ENCODE measurements at regions not wholly inside any gene's neighbourhood (a gene's known extent, or its start where the extent isn't known, plus 50 kb on each side); places are given as distances from the start of the nearest gene placed in this dataset.

DNA sequence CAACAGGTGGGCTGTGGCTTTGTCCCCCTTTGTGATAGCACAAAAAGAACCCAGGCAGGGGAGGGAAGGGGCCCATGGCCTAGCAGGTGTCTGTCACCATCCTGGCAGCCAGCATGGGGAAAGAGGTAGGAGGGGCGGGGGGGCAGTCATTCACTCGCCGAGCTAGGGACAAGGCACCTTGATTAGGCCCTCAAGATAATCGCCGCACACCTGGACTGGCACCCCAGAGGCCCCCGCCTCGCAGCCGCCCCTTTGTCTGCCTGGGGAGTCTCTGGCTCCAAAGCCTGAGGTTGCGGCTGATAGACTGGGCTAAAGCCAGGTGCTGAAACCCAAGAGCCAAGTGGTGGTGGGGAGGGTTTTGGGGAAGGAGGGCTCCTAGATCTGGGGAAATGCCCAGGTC, 151.2 kb upstream of the PCBD1 start:
- TF ChIP-seq, protein P1, sequence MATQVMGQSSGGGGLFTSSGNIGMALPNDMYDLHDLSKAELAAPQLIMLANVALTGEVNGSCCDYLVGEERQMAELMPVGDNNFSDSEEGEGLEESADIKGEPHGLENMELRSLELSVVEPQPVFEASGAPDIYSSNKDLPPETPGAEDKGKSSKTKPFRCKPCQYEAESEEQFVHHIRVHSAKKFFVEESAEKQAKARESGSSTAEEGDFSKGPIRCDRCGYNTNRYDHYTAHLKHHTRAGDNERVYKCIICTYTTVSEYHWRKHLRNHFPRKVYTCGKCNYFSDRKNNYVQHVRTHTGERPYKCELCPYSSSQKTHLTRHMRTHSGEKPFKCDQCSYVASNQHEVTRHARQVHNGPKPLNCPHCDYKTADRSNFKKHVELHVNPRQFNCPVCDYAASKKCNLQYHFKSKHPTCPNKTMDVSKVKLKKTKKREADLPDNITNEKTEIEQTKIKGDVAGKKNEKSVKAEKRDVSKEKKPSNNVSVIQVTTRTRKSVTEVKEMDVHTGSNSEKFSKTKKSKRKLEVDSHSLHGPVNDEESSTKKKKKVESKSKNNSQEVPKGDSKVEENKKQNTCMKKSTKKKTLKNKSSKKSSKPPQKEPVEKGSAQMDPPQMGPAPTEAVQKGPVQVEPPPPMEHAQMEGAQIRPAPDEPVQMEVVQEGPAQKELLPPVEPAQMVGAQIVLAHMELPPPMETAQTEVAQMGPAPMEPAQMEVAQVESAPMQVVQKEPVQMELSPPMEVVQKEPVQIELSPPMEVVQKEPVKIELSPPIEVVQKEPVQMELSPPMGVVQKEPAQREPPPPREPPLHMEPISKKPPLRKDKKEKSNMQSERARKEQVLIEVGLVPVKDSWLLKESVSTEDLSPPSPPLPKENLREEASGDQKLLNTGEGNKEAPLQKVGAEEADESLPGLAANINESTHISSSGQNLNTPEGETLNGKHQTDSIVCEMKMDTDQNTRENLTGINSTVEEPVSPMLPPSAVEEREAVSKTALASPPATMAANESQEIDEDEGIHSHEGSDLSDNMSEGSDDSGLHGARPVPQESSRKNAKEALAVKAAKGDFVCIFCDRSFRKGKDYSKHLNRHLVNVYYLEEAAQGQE (IDR thresholded peaks at IDR 0.05; ENCODE audit: insufficient read depth in 1 of 2, low read depth in 2 of 2, low read length in 2 of 2) = no peak
- TF ChIP-seq POLR2AphosphoS5 (IDR thresholded peaks at IDR 0.05; ENCODE audit: low read depth, low read length) (no peak), TAF1 (IDR thresholded peaks at IDR 0.05; ENCODE audit: borderline replicate concordance, insufficient read depth, low read length) (no peak), FOXP2 (optimal IDR thresholded peaks at IDR 0.05; ENCODE audit: borderline replicate concordance, extremely low read depth, extremely low read length, insufficient read depth) (no peak), SIN3A (IDR thresholded peaks at IDR 0.05; ENCODE audit: borderline replicate concordance, insufficient read depth, low read length) (no peak)

Data from PFSK-1 (cell line).